HL-60 (cell line): ENCODE measurements at regions not wholly inside any gene's neighbourhood (a gene's known extent, or its start where the extent isn't known, plus 50 kb on each side); places are given as distances from the start of the nearest gene placed in this dataset.

ENCODE experiments used
- GABPA ChIP-seq: IDR thresholded peaks from 2 replicates; pipeline ENCODE4 v1.6.1; 2012; ENCODE audit warnings: low read depth
- POLR2AphosphoS5 ChIP-seq: IDR thresholded peaks from 2 replicates; pipeline ENCODE4 v1.6.1; 2012; ENCODE audit warnings: low read depth
- REST ChIP-seq: IDR thresholded peaks from 2 replicates; pipeline ENCODE4 v1.6.1; 2012; ENCODE audit warnings: low read depth; ENCODE audit not compliant: insufficient replicate concordance
- SPI1 ChIP-seq: IDR thresholded peaks from 2 replicates; pipeline ENCODE4 v1.6.1; 2012; ENCODE audit warnings: low read depth, mild to moderate bottlenecking, borderline replicate concordance
- TF ChIP-seq, protein P1 (sequence below): IDR thresholded peaks from one replicate; pipeline ENCODE4 v1.5.1; 2011; ENCODE audit warnings: low read length, control low read depth, inconsistent platforms; ENCODE audit not compliant: insufficient read depth

GRCh38 chr18:60639836-60640235 lies 267.3 kb upstream of the MC4R start:
- TF ChIP-seq, protein P1, sequence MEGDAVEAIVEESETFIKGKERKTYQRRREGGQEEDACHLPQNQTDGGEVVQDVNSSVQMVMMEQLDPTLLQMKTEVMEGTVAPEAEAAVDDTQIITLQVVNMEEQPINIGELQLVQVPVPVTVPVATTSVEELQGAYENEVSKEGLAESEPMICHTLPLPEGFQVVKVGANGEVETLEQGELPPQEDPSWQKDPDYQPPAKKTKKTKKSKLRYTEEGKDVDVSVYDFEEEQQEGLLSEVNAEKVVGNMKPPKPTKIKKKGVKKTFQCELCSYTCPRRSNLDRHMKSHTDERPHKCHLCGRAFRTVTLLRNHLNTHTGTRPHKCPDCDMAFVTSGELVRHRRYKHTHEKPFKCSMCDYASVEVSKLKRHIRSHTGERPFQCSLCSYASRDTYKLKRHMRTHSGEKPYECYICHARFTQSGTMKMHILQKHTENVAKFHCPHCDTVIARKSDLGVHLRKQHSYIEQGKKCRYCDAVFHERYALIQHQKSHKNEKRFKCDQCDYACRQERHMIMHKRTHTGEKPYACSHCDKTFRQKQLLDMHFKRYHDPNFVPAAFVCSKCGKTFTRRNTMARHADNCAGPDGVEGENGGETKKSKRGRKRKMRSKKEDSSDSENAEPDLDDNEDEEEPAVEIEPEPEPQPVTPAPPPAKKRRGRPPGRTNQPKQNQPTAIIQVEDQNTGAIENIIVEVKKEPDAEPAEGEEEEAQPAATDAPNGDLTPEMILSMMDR: no peak
- TF ChIP-seq REST (no peak), POLR2AphosphoS5 (no peak), GABPA (no peak), SPI1 (no peak)
